K562 (cell line): ENCODE measurements at regions not wholly inside any gene's neighbourhood (a gene's known extent, or its start where the extent isn't known, plus 50 kb on each side); places are given as distances from the start of the nearest gene placed in this dataset.

Source experiments
- E4F1 ChIP-seq: fragments of 250-450 bp; sonication (Bioruptor Pico); IDR thresholded peaks from 2 replicates; pipeline ENCODE4 v1.5.0; 2021; ENCODE audit warnings: mild to moderate bottlenecking, borderline replicate concordance
- PHF20 ChIP-seq: fragments of 450-650 bp; IDR thresholded peaks from 2 replicates; pipeline ENCODE4 v1.6.1; 2018; ENCODE audit not compliant: partially characterized antibody

GRCh38 chr7:340979-341694 is 51.2 kb downstream of the FOXL3 start:
- TF ChIP-seq PHF20 (no peak), E4F1 (CRISPR knock-in tag) (no peak)
